Smooth muscle cell (in vitro differentiated cells): ENCODE measurements at regions not wholly inside any gene's neighbourhood (a gene's known extent, or its start where the extent isn't known, plus 50 kb on each side); places are given as distances from the start of the nearest gene placed in this dataset. TPM values are rescaled to one million over a fixed set of nuclear protein-coding genes. Genes with fewer than 3 reads are reported as not detected.

Experiments used
- DNase-seq: peaks from one replicate; lab custom pipeline; 2025; ENCODE audit not compliant: unreplicated experiment; lab: John Stamatoyannopoulos, UW
- H2AFZ ChIP-seq: fragments of 200-600 bp; sonication (generic); 2 replicates; pipeline ENCODE4 v1.6.0; 2016; ENCODE audit warnings: antibody characterized with exemption, low read depth, mild to moderate bottlenecking
- H3F3A ChIP-seq: fragments of 200-600 bp; sonication (generic); 2 replicates; pipeline ENCODE4 v1.6.0; 2017; ENCODE audit warnings: antibody characterized with exemption, low read depth
- H3K27ac ChIP-seq: fragments of 200-600 bp; sonication (generic); 2 replicates; pipeline ENCODE4 v1.5.1; 2016; ENCODE audit warnings: low read depth, mild to moderate bottlenecking
- H3K27me3 ChIP-seq: fragments of 200-600 bp; sonication (generic); 2 replicates; pipeline ENCODE4 v1.6.1; 2016; ENCODE audit warnings: low read depth, mild to moderate bottlenecking
- H3K36me3 ChIP-seq: fragments of 200-600 bp; sonication (generic); 2 replicates; pipeline ENCODE4 v1.5.1; 2016; ENCODE audit warnings: low read depth
- H3K4me1 ChIP-seq: fragments of 200-600 bp; sonication (generic); 2 replicates; pipeline ENCODE4 v1.5.1; 2016; ENCODE audit warnings: low read depth
- H3K4me2 ChIP-seq: fragments of 200-600 bp; sonication (generic); 2 replicates; pipeline ENCODE4 v1.6.0; 2016; ENCODE audit warnings: mild to moderate bottlenecking
- H3K4me3 ChIP-seq: fragments of 200-600 bp; sonication (generic); 2 replicates; pipeline ENCODE4 v1.5.1; 2016; ENCODE audit warnings: mild to moderate bottlenecking
- H3K79me2 ChIP-seq: fragments of 200-600 bp; sonication (generic); 2 replicates; pipeline ENCODE4 v1.6.0; 2016; ENCODE audit warnings: low read depth, mild to moderate bottlenecking
- H3K9ac ChIP-seq: fragments of 200-600 bp; sonication (generic); 2 replicates; pipeline ENCODE4 v1.6.0; 2016; ENCODE audit warnings: low read depth
- H3K9me3 ChIP-seq: fragments of 200-600 bp; sonication (generic); replicated peaks from 2 replicates; pipeline ENCODE4 v1.5.1; 2016; ENCODE audit warnings: low read depth
- H4K20me1 ChIP-seq: fragments of 200-600 bp; sonication (generic); 2 replicates; pipeline ENCODE4 v1.6.0; 2016; ENCODE audit warnings: low read depth
- WGBS: methylation state at CpG from one replicate; pipeline ENCODE4 v1.1.7; 2016; ENCODE audit warnings: low lambda C conversion rate; 5-methylcytosine and 5-hydroxymethylcytosine counted together
- small RNA-seq: library from RNA; depleted of rRNA; stranded (forward); fragments of <200 nt; gene quantifications from one replicate; pipeline ENCODE3, GENCODE V24; 2014
- TF ChIP-seq, protein P1 (sequence below): fragments of 200-600 bp; sonication (generic); IDR thresholded peaks from 2 replicates; pipeline ENCODE4 v1.5.1; 2017; ENCODE audit warnings: borderline replicate concordance, mild to moderate bottlenecking, antibody characterized with exemption; ENCODE audit not compliant: insufficient read depth, poor library complexity, severe bottlenecking

DNA sequence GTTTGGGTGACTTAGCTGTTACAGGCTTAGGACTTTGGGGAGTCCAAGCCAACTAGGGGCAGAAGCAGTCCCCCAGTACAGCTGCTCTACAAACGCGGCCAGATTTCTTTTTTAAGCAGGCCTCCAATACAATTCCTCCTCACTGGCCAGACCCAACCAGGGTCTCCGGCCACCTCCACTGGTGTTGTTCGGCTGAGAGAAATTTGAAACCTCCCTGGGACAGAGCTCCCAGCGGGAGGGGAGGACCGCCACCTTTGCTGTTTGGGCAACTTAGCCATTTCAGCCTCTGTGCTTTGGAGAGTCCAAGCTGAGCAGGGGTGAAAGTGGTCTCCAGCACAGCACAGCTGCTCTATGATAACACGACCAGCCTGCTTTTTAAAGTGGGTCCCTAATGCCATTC lies 59.4 kb upstream of the KHDRBS2 start:
- TF ChIP-seq, protein P1, sequence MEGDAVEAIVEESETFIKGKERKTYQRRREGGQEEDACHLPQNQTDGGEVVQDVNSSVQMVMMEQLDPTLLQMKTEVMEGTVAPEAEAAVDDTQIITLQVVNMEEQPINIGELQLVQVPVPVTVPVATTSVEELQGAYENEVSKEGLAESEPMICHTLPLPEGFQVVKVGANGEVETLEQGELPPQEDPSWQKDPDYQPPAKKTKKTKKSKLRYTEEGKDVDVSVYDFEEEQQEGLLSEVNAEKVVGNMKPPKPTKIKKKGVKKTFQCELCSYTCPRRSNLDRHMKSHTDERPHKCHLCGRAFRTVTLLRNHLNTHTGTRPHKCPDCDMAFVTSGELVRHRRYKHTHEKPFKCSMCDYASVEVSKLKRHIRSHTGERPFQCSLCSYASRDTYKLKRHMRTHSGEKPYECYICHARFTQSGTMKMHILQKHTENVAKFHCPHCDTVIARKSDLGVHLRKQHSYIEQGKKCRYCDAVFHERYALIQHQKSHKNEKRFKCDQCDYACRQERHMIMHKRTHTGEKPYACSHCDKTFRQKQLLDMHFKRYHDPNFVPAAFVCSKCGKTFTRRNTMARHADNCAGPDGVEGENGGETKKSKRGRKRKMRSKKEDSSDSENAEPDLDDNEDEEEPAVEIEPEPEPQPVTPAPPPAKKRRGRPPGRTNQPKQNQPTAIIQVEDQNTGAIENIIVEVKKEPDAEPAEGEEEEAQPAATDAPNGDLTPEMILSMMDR, result no peak
- H3K36me3 ChIP-seq, result no peaks in the 10 kb centered on the region
- DNase-seq, result no peak

GRCh38 chr6:62344850-62345249 lies 58.8 kb upstream of the KHDRBS2 start:
- TF ChIP-seq, protein P1, result no peak
- H3F3A ChIP-seq, result no peaks in the 10 kb centered on the region

More for the DNA sequence above, 59.4 kb upstream of the KHDRBS2 start:
- no peak overlapping the region for H3K4me2 ChIP-seq
- no peaks in the 10 kb centered on the region for H3K27me3 ChIP-seq
- WGBS, result 86% methylated on average over 7 of the region's 7 CpGs
- H4K20me1 ChIP-seq, result no peaks in the 10 kb centered on the region
- no peak overlapping the region for H3K27ac ChIP-seq
- no peak overlapping the region for H3K9ac ChIP-seq
- no peak overlapping the region for H2AFZ ChIP-seq
- no peaks in the 10 kb centered on the region for H3F3A ChIP-seq
- no peak overlapping the region for H3K4me3 ChIP-seq
- no peaks in the 10 kb centered on the region for H3K4me1 ChIP-seq
- H3K79me2 ChIP-seq, result no peaks in the 10 kb centered on the region
- H3K9me3 ChIP-seq, result no peaks in the 10 kb centered on the region

GRCh38 chr6:62338477-62338876 lies 52.5 kb upstream of the KHDRBS2 start:
- no peaks in the 10 kb centered on the region for H3K27me3 ChIP-seq
- WGBS, result 96% methylated on average over 3 of the region's 3 CpGs
- no peak overlapping the region for H3K4me2 ChIP-seq

More at GRCh38 chr6:62344850-62345249, 58.8 kb upstream of the KHDRBS2 start:
- Histone ChIP-seq H3K9ac (no peak overlapping the region), H3K79me2 (no peaks in the 10 kb centered on the region), H3K9me3 (no peaks in the 10 kb centered on the region), H3K4me3 (no peak overlapping the region), H3K27ac (no peak overlapping the region), H3K27me3 (no peaks in the 10 kb centered on the region), H3K36me3 (no peaks in the 10 kb centered on the region), H3K4me2 (no peak overlapping the region), H4K20me1 (no peaks in the 10 kb centered on the region), H2AFZ (no peak overlapping the region), H3K4me1 (no peaks in the 10 kb centered on the region)
- 89% methylated on average over 3 of the region's 3 CpGs for WGBS
- no peak for DNase-seq

More at GRCh38 chr6:62338477-62338876, 52.5 kb upstream of the KHDRBS2 start:
- H3K79me2 ChIP-seq, result no peaks in the 10 kb centered on the region
- H3F3A ChIP-seq, result no peaks in the 10 kb centered on the region
- DNase-seq, result no peak
- H3K27ac ChIP-seq, result no peak overlapping the region
- TF ChIP-seq, protein P1, result no peak
- H3K36me3 ChIP-seq, result no peaks in the 10 kb centered on the region
- H3K9me3 ChIP-seq, result no peaks in the 10 kb centered on the region
- no peak overlapping the region for H2AFZ ChIP-seq
- H3K4me1 ChIP-seq, result no peaks in the 10 kb centered on the region
- H3K4me3 ChIP-seq, result no peak overlapping the region
- no peaks in the 10 kb centered on the region for H4K20me1 ChIP-seq
- no peak overlapping the region for H3K9ac ChIP-seq

Small RNA genes in the stretch of these regions (small RNA-seq; reads per million reads assigned to genes)
- not detected for gene AL355375.2
